Osteocyte (in vitro differentiated cells): ENCODE measurements at regions not wholly inside any gene's neighbourhood (a gene's known extent, or its start where the extent isn't known, plus 50 kb on each side); places are given as distances from the start of the nearest gene placed in this dataset.

Source experiments
- DNase-seq: peaks from one replicate; pipeline ENCODE4 v3.0.0; 2021; ENCODE audit warnings: mixed read lengths; ENCODE audit not compliant: unreplicated experiment; ENCODE audit errors: extremely low spot score
- H3K27ac Mint-ChIP-seq: one replicate; pipeline ENCODE4 v1.8.0; 2021; ENCODE audit warnings: mild to moderate bottlenecking, mixed read lengths; ENCODE audit not compliant: unreplicated experiment
- H3K27me3 Mint-ChIP-seq: one replicate; pipeline ENCODE4 v1.8.0; 2021; ENCODE audit warnings: mixed read lengths; ENCODE audit not compliant: unreplicated experiment
- H3K36me3 Mint-ChIP-seq: one replicate; pipeline ENCODE4 v1.8.0; 2021; ENCODE audit warnings: mixed read lengths; ENCODE audit not compliant: unreplicated experiment
- H3K4me1 Mint-ChIP-seq: one replicate; pipeline ENCODE4 v1.8.0; 2021; ENCODE audit warnings: mixed read lengths; ENCODE audit not compliant: unreplicated experiment
- H3K4me3 Mint-ChIP-seq: one replicate; pipeline ENCODE4 v1.8.0; 2021; ENCODE audit warnings: mild to moderate bottlenecking, moderate library complexity, mixed read lengths; ENCODE audit not compliant: unreplicated experiment
- H3K9me3 Mint-ChIP-seq: one replicate; pipeline ENCODE4 v1.8.0; 2021; ENCODE audit warnings: mixed read lengths; ENCODE audit not compliant: unreplicated experiment
- TF ChIP-seq, protein P1 (sequence below): fragments of 200-600 bp; sonication (generic); IDR thresholded peaks from 2 replicates; pipeline ENCODE4 v1.5.0; 2021; ENCODE audit warnings: antibody characterized with exemption, mild to moderate bottlenecking, moderate library complexity

DNA sequence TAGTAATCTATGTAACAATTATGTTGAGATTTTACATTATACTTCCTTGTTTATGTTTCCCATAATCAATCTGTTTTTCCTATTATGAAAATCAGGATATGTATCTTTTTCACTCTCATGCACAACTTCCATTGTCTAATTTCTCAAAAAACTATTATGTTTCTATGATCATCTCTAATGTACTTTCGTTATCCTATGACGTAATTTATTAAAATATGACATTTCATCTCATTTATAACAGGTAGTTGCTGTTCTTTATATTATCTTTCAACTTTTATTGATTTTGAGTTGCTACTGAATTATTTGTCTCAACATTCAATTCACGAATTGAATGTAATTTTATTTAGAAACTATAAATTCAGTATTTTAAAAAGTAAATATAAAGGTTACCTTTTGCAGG, 100.8 kb upstream of the MAGEB18 start:
- H3K27ac Mint-ChIP-seq, result no peak overlapping the region
- DNase-seq, result no peak
- TF ChIP-seq, protein P1, sequence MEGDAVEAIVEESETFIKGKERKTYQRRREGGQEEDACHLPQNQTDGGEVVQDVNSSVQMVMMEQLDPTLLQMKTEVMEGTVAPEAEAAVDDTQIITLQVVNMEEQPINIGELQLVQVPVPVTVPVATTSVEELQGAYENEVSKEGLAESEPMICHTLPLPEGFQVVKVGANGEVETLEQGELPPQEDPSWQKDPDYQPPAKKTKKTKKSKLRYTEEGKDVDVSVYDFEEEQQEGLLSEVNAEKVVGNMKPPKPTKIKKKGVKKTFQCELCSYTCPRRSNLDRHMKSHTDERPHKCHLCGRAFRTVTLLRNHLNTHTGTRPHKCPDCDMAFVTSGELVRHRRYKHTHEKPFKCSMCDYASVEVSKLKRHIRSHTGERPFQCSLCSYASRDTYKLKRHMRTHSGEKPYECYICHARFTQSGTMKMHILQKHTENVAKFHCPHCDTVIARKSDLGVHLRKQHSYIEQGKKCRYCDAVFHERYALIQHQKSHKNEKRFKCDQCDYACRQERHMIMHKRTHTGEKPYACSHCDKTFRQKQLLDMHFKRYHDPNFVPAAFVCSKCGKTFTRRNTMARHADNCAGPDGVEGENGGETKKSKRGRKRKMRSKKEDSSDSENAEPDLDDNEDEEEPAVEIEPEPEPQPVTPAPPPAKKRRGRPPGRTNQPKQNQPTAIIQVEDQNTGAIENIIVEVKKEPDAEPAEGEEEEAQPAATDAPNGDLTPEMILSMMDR, result no peak
- H3K4me3 Mint-ChIP-seq, result no peak overlapping the region
- H3K4me1 Mint-ChIP-seq, result no peaks in the 10 kb centered on the region
- no peaks in the 10 kb centered on the region for H3K27me3 Mint-ChIP-seq
- H3K36me3 Mint-ChIP-seq, result no peaks in the 10 kb centered on the region
- H3K9me3 Mint-ChIP-seq, result no peaks in the 10 kb centered on the region

DNA sequence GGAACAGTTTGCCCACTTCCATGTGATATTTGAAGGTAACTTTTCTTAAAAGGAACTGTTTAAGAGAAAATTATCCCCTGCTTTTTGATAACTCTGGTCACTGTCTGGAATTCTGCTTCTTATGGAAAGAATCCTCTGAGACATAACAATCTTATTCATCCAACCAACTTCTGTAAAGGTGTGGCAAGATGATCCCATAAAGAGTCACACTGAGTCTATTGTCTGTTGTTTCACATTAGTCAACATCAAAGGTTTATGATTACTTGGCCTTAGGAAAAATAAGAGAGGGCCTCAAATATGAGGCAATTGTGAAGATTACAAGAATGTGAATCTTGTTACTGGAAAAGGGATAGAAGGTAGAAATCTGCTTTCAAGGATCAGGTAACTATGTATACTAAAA, 88.0 kb upstream of the MAGEB18 start:
- no peak for DNase-seq
- peaks cover 11% of the 10 kb centered on the region for H3K9me3 Mint-ChIP-seq
- H3K27ac Mint-ChIP-seq, result no peak overlapping the region
- H3K36me3 Mint-ChIP-seq, result no peaks in the 10 kb centered on the region
- no peaks in the 10 kb centered on the region for H3K27me3 Mint-ChIP-seq
- no peaks in the 10 kb centered on the region for H3K4me1 Mint-ChIP-seq
- TF ChIP-seq, protein P1, result no peak
- H3K4me3 Mint-ChIP-seq, result no peak overlapping the region

DNA sequence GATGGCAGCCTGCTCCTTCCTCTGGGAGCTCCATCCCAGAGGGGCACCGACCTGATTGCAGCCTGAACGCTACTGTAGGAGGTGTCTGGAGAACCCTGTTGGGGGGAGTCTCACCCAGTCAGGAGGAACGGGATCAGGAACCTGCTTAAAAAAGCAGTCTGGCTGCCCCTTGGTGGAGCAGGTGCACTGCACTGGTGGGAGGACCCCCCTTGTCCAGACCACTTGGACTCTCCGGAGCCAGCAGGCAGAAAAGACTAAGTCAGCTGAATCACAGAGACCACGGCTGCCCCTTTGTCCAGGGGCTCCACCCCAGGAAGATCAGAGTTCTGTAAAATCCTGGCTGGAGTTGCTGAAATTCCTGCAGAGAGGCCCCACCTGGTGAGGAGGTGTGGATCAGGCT, 67.3 kb upstream of the MAGEB18 start:
- TF ChIP-seq, protein P1, result no peak
- Mint-ChIP-seq H3K27me3 (no peaks in the 10 kb centered on the region), H3K27ac (no peak overlapping the region), H3K4me1 (no peaks in the 10 kb centered on the region), H3K9me3 (peaks cover 26% of the 10 kb centered on the region), H3K4me3 (no peak overlapping the region), H3K36me3 (no peaks in the 10 kb centered on the region)
- DNase-seq, result no peak

DNA sequence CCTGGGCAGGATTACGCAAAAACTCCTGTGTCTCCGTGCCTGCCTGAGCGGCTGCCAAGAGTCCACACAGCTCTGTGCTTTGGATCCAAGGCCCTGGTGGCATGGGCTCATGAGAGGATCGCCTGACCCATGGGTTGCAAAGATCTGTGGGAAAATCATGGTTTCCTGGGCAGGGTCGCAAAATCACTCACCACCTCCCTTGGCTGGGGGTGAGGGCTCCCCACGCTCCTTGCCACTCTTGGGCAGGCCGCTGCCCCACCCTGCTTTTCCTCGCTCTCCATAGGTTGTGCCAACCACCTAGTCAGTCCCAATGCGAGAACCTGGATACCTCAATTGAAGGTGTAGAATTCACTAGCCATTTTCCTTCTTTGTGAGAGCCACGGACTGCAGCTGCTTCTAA, 66.5 kb upstream of the MAGEB18 start:
- Mint-ChIP-seq H3K27me3 (no peaks in the 10 kb centered on the region), H3K27ac (no peak overlapping the region), H3K36me3 (no peaks in the 10 kb centered on the region), H3K4me3 (no peak overlapping the region), H3K9me3 (peaks cover 26% of the 10 kb centered on the region), H3K4me1 (no peaks in the 10 kb centered on the region)
- no peak for DNase-seq
- TF ChIP-seq, protein P1, result no peak

DNA sequence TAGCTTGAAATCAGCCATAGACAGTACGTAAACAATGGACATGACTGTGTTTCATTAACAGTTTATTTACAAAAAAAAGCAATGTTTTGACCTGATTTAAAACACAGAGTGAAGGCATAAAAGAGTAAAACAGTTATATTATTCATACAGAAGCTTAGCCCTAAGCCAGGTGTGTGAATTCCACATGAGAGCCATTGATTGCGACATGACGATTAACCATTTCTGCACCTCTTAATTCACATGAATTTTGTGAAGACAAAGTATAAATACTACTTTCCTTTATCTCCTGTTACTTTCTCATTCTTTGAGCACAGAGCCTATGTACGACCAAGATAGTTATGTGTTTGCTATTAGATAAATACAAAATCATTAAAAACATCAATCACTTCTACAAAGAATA, 55.0 kb upstream of the MAGEB18 start:
- H3K4me3 Mint-ChIP-seq, result no peak overlapping the region
- TF ChIP-seq, protein P1, result no peak
- no peak overlapping the region for H3K27ac Mint-ChIP-seq
- no peaks in the 10 kb centered on the region for H3K27me3 Mint-ChIP-seq
- no peak for DNase-seq
- H3K4me1 Mint-ChIP-seq, result no peaks in the 10 kb centered on the region
- H3K9me3 Mint-ChIP-seq, result no peaks in the 10 kb centered on the region
- H3K36me3 Mint-ChIP-seq, result no peaks in the 10 kb centered on the region
